Amygdala (tissue), 56 donors: ENCODE measurements at regions not wholly inside any gene's neighbourhood (a gene's known extent, or its start where the extent isn't known, plus 50 kb on each side); places are given as distances from the start of the nearest gene placed in this dataset.

Source experiments
- DNase-seq, 56 donors: peaks; one replicate each; lab custom pipeline; 2025; lab: John Stamatoyannopoulos, UW

DNA sequence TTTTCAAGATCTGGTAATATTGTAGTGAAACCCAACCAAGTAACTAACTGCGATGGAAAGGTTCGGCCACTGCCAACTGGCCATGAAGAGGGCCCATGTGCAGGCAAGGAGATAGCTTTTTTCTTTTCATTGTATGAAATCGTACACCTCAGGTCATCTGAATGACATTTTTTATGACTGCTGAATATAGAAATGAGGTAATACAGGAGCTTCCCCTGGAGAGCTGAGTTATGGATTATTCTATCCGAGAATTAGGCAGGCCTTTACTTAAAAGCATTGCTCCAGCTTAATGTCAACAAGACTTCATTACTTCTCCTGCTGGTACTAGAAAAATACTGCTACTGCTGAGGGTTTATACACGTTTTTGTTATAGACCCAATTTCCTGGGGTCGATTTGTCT lies 1215.6 kb downstream of the EFNB2 start:
- DNase-seq = no peak

GRCh38 chr13:105316731-105317130 lies 1218.7 kb downstream of the EFNB2 start:
- DNase-seq = no peak

DNA sequence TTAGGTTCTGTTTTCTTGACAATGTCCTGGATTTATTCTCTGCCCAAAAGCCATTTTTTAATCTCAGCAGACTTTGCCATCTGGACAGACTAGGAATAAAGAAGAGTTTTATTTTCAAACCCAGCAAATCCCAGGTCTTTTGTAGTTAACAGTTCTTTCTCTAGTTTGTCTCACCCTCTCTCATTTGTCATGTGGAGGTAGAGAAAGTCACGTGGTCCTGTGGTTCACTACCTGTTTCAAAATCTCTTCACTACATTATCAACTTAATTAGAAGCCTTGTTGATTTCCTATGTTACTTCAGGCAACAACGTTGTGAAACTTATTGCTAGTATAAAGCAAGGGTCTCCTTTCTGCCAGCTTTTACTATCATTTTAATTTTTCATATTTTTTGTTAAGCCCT lies 1222.6 kb downstream of the EFNB2 start:
- DNase-seq = no peak

GRCh38 chr13:105311094-105311493 lies 1224.4 kb downstream of the EFNB2 start:
- no peak for DNase-seq

DNA sequence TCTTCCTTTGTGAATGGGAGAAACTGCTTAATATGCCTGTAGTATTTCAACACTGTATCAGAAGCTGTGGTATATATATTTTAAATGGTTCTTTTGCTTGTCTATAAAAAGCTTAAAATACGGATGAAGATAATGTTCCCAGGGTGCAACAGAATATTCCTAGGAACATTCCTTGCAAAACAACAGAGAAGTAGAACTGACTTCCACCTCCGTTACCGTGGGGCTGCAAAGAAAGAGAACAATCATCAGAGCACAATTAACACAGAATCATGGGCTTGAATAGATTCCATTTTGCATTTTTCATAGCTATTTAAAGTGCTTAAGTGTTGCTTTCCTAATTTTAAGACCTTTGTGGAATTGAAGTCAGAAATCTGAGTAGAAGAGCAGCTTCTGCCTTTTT lies 1227.7 kb downstream of the EFNB2 start:
- DNase-seq = no peak

DNA sequence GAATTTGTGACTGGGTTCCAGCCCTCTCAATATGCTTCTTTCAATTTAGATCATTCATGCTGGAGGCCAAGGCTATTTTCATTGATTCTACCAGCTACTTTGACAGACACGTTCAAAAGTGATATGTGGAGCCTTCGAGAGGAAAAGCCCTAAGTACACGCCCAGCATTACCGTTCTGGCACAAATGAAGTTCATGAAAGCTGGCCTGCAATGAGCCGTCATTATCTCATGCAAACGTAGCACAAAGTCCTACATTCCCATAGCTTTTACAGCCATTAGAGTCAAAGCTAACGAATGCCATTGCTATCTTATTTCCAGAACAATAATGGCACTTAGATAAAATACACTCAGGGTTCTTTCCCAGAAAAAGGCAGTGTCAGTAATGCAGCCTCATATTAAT lies 1237.6 kb downstream of the EFNB2 start:
- no peak for DNase-seq

- peak in 1 of 56 donors; percentile 1 for DNase-seq
Measured at GRCh38 chr13:105291987-105292386, 1243.5 kb downstream of the EFNB2 start.

DNA sequence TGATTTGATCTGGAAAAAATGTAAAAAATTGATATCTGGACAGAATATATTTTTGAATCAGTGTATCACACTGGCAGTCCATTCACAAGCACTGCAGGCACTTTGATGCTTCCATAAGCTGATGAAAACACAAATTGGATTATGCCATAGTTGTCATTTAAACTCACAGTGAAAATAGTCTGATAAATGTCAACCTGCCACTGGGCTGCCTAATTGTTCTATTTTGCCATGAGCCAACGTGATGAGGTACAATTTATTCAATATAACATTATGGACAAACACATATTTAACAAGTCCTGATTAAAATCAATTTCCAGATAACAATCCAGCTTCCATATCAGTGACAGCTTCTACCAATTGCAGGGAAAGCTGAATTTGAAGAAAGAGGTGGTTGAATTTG lies 1244.9 kb downstream of the EFNB2 start:
- DNase-seq = no peak

GRCh38 chr13:105285526-105285925 lies 1249.9 kb downstream of the EFNB2 start:
- DNase-seq = no peak

- DNase-seq = no peak
Measured at GRCh38 chr13:105282406-105283285, 1252.8 kb downstream of the EFNB2 start.

DNA sequence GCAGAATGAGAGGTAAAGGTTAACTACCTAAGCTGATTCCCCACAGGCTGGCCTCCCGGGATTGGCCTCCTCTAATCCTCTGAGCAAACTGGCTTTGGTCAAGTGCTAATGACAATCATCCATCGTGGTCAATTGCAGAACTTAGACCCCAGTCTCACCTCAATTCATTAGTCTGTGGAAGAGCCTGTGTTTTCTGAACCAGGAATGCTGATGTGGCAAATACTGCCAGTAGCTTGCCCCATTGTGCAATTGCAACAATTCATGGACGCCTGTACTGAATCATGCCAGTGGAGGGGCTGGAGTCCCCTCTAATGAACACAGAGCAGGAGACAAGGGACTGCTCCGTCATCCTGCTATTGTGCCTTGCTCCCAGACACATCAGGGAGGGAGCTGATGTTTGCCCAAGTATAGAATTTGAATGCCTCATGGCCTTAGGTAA lies 1256.5 kb downstream of the EFNB2 start:
- no peak for DNase-seq

GRCh38 chr13:105276571-105276970 lies 1258.9 kb downstream of the EFNB2 start:
- DNase-seq = no peak

GRCh38 chr13:105273665-105274222 lies 1261.7 kb downstream of the EFNB2 start:
- DNase-seq = no peak

DNA sequence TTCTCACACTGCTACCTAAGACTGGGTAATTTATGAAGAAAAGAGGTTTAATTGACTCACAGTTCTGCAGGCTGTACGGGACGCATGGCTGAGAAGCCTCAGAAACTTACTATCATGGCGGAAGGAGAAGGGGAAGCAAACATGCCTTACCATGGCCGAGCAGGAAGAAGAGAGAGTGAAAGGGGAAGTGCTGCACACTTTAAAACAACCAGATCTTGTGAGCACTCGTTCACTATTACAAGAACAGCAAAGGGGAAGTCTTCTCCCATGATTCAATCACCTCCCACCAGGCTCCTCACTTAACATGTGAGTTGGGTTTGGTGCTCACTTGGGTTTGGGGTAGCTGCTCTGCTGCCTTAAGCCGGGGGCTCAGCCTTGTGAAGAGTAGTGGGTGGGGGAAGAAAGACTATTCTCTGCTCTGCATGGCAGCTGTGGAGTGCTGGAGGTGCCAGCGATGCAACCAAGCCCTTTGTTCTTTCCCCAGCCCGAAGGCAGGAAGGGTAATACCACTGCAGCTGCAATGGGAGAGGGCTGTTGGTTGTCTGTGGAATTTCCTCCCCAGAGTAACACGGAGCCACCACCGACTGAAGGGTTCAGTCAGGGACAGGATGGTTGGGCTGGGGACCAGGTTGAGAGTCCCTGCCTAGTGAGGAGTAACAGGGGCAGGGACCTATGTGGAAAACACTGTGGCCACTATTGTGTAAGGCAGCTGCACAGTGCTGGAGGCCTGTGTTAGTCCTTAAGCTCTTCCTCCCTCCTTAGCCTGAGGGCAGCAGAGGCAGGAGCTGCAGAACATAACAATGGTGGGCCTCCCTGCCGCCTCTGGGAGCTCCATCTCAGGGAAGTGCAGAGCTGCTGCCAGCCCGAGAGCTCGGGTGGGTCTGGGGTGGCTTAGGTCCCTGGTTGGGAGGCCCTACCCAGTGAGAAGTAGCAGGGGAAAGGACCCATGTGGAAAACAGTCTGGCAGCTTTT lies 1262.5 kb downstream of the EFNB2 start:
- no peak for DNase-seq

GRCh38 chr13:105266615-105267014 lies 1268.8 kb downstream of the EFNB2 start:
- no peak for DNase-seq

DNA sequence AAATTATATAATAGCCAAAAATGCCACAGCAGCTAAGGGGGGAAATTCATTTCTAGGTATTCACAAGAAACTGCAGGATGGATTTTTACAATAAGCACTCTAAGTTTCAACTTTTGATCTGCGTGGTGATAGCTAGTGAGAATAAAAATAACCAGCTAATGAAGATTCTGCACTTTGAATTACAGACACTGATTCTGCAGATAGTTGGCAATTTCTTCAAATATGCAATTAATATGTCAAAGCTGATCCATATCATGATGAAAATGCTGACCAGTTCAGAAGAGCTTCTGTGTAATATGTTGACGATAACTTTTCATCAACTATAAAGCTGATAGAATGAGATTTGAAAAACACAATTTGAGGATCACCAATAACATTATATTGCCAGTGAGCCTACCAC lies 1272.9 kb downstream of the EFNB2 start:
- DNase-seq = no peak

GRCh38 chr13:105259426-105259825 lies 1276.0 kb downstream of the EFNB2 start:
- no peak for DNase-seq

DNA sequence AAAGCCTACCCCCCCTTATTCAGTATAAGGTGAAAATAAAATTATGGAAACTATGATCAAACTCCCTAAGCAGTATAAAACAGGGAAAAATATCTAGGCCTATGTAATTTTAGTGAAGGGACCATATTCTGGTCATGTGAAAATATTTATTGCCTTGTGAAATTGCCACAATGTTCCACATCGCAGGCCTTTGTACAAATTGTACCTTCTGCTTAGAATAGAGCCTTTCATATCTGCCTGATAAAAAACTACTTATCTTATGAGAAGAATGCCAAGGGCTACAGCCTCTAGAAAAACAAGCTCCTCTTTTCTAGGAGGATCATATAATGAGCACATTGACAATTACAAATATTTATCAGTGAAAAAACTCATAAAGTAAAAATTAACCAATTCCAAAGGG lies 1280.0 kb downstream of the EFNB2 start:
- no peak for DNase-seq

DNA sequence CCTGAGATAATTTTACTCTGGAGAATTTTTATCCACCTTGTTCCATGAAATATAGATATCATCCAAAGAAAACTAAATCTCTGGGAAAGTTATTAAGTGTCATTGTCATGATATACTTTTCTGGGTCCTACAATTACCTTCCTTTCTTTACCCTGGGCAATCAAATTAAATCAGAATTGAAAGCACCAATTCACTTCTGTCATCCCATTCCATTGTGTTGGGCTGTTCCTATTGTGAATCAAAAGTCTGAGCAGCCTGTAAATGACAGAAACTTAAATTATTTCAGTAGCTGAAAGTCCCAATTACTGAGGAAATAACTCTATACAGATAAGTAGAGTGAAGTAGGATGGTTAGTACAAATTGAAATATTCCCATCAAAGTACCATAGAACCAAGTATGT lies 1284.2 kb downstream of the EFNB2 start:
- DNase-seq = no peak

DNA sequence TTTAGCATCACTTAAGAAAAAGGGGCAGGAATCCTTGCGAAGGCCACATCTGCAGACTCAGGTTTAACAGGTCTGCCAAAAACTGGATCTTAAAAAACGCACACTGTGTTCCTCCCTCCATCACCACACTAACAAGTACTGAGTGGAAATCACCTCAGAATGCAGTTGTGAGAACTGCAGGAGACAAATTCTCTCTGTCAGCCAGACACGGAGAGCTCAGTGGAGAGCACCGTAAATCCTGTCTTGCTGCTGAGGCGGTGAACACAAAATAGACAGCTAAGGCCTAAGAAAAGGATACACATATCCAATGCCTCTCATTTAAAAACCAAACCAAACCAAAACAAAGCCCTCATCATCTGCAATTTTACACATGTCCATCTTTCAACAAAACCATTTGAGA lies 1287.6 kb downstream of the EFNB2 start:
- no peak for DNase-seq

GRCh38 chr13:105240371-105240770 lies 1295.1 kb downstream of the EFNB2 start:
- no peak for DNase-seq
